DMS53 (cell line): ENCODE measurements at regions not wholly inside any gene's neighbourhood (a gene's known extent, or its start where the extent isn't known, plus 50 kb on each side); places are given as distances from the start of the nearest gene placed in this dataset.
"Not testable (repeated sequence)": the region's sequence is repeated elsewhere in the genome, so short reads cannot be mapped to it uniquely, and the experiment has no call there.

ENCODE experiments used
- DNase-seq: peaks from one replicate; lab custom pipeline; 2025; lab: John Stamatoyannopoulos, UW

DNA sequence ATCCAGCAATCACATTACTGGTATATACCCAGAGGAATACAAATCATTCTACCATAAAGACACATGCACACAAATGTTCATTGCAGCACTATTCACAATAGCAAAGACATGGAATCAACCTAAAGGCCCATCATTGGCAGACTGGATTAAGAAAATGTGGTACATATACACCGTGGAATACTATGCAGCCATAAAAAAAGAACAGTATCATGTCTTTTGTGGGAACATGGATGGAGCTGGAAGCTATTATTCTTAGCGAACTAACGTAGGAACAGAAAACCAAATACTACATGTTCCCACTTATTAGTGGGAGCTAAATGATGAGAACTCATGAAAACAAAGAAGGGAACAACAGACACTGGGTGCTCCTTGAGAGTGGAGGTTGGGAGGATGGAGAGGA is 60.9 kb downstream of the PGRMC1 start:
- not testable (repeated sequence) for DNase-seq

GRCh38 chrX:119299812-119300211 is 63.7 kb downstream of the PGRMC1 start:
- not testable (repeated sequence) for DNase-seq

GRCh38 chrX:119303137-119303536 is 67.1 kb downstream of the PGRMC1 start:
- DNase-seq, result no peak

DNA sequence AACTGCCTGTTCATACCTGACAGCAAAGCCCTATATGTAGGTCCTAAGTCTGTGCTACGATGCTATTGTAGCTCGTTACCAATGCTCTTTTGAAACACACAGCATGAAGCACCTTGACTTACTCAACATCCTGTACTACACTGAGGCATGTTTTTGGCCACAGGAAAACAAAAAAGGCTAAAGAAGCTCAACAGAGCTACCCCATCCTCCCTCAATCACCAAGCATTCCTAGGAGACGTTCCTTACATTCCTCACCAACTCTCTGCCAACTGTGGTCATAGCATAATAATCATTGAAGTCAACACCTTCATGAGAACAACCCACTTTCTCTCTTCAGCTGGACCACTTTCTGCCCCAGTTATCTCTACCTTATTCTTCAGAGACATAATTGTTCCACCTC is 73.7 kb upstream of the SLC25A43 start:
- DNase-seq, result no peak

DNA sequence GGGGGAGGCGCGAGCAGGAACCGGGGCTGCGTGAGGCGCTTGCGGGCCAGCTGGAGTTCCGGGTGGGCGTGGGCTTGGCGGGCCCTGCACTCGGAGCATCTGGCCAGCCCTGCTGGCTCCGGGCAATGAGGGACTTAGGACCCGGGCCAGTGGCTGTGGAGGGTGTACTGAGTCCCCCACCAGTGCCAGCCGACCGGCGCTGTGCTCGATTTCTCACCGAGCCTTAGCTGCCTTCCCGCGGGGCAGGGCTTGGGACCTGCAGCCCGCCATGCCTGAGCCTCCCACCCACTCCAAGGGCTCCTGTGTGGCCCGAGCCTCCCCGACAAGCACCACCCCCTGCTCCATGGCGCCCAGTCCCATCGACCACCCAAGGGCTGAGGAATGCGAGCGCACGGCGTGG is 67.3 kb upstream of the SLC25A43 start:
- DNase-seq, result not testable (repeated sequence)

DNA sequence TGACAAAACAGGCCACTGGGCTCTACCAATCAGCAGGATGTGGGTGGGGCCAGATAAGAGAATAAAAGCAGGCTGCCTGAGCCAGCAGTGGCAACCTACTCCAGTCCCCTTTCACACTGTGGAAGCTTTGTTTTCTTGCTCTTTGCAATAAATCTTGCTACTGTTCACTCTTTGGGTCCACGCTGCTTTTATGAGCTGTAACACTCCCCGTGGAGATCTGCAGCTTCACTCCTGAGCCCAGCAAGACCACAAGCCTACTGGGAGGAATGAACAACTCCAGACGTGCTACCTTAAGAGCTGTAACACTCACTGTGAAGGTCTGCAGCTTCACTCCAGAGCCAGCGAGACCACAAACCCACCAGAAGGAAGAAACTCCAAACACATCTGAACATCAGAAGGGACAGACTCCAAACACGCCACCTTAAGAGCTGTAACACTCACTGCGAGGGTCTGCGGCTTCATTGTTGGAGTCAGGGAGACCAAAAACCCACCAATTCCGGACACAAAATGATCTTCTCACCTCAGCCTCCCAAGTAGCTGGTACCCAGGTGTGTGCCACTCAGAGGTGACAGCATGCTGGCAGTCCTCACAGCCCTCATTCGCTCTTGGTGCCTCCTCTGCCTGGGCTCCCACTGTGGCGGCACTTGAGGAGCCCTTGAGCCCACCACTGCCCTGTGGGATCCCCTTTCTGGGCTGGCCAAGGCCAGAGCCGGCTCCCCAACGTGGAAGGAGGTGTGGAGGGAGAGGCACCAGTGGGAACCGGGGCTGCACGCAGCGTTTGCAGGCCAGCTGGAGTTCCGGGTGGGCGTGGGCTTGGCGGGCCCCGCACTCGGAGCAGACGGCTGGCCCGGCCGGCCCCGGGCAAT is 66.0 kb upstream of the SLC25A43 start:
- not testable (repeated sequence) for DNase-seq

GRCh38 chrX:119333721-119334032 is 65.5 kb upstream of the SLC25A43 start:
- DNase-seq, result not testable (repeated sequence)

GRCh38 chrX:119334468-119335050 is 64.6 kb upstream of the SLC25A43 start:
- DNase-seq, result not testable (repeated sequence)

- no peak for DNase-seq
Measured at GRCh38 chrX:119337201-119337600, 61.9 kb upstream of the SLC25A43 start.

DNA sequence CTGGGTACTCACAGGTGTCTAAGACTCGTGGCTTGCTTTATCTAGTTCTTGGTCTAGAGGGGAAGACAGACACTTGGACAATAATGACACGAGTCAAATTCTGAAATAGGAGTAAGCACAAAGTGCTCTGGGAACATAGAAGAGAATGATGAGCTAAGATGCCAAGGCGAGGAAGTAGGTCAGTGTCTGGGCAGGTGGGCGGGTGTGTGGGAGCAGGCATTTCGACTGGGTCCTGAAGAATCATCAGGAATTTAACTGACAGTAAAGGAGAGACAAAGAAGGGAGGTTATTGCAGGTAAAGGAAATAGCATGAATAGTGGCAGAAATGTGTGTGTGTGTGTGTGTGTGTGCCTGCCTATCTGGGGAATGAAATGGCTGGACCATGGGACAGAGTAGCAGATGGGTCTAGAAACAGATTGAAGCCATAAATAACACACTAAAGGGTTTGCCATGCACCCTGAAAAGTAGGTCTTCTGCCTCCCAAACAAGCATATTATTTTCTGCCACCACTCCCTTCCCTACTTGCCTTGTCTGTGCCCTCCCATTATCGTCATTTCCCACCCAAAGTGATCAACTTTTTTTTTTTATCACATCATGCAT is 58.4 kb upstream of the SLC25A43 start:
- DNase-seq, result no peak

GRCh38 chrX:119343856-119344255 is 55.3 kb upstream of the SLC25A43 start:
- DNase-seq, result peak; percentile 59
